SU-DHL-6 (cell line): ENCODE measurements at regions not wholly inside any gene's neighbourhood (a gene's known extent, or its start where the extent isn't known, plus 50 kb on each side); places are given as distances from the start of the nearest gene placed in this dataset.

Experiments
- EZH2phosphoT487 ChIP-seq: fragments of 200-600 bp; sonication (generic), shearing (Covaris generic); conservative IDR thresholded peaks from 2 replicates; pipeline ENCODE4 v1.6.1; 2018; ENCODE audit warnings: mild to moderate bottlenecking, antibody characterized with exemption, low read length, moderate library complexity, mixed read lengths
- TF ChIP-seq, protein P1 (sequence below): fragments of 200-600 bp; sonication (generic); IDR thresholded peaks from one replicate; pipeline ENCODE4 v1.5.1; 2017; ENCODE audit warnings: antibody characterized with exemption, mild to moderate bottlenecking, low read length, moderate library complexity; ENCODE audit not compliant: insufficient read depth, poor library complexity, severe bottlenecking

DNA sequence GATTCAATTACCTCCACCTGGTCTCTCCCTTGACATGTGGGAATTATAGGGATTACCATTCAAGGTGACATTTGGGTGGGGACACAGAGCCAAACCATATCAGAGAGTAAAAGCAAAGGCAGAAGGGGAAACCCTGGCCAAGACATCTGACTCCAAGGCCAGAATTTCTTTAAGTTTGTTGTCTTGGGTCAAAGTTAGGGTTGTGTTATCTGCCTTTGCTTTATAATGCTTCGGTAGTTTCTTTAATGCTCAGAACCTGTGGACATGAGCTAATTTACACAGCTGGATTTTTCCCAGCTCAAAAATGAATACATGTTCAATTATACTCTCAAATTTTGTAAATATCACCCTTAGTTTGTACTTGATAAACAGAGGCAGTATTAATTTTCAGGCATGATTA, 1074.4 kb downstream of the ADGRL2 start:
- TF ChIP-seq, protein P1, sequence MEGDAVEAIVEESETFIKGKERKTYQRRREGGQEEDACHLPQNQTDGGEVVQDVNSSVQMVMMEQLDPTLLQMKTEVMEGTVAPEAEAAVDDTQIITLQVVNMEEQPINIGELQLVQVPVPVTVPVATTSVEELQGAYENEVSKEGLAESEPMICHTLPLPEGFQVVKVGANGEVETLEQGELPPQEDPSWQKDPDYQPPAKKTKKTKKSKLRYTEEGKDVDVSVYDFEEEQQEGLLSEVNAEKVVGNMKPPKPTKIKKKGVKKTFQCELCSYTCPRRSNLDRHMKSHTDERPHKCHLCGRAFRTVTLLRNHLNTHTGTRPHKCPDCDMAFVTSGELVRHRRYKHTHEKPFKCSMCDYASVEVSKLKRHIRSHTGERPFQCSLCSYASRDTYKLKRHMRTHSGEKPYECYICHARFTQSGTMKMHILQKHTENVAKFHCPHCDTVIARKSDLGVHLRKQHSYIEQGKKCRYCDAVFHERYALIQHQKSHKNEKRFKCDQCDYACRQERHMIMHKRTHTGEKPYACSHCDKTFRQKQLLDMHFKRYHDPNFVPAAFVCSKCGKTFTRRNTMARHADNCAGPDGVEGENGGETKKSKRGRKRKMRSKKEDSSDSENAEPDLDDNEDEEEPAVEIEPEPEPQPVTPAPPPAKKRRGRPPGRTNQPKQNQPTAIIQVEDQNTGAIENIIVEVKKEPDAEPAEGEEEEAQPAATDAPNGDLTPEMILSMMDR = no peak
- no peak for TF ChIP-seq EZH2phosphoT487
